ENCODE measurements at regions not wholly inside any gene's neighbourhood (a gene's known extent, or its start where the extent isn't known, plus 50 kb on each side); places are given as distances from the start of the nearest gene placed in this dataset.

DNA sequence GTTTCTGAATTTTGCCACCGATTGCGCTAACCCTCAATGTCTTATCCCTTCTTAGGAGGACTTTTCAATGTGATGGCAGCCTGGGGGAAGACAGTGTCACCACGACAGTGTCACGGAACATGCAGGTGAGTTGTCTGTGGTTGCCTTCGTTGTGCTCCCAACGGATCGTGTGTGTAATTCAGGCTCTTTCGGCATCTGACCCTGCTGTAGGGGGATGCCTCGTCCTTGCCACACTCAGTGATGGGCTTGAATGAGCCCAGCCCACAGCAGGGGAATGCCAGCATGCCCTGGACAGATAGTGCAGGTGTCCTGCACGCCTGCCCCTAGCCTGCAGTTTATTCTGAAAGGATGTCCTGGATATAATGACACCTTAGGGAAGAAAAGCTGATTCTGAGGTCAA, 123.8 kb upstream of the RTL1 start:
- ATAC-seq (no peak), DNase-seq (ENCODE audit: low spot score) (no peak), FAIRE-seq (no peak)
- BruUV-seq (replicated peaks) = no TSS peak
- ChIA-PET CTCF (ENCODE audit: low intra/inter-chr PET ratio, low total read pairs) (no interaction called here), POLR2A (no interaction called here)
- WGBS (ENCODE audit: low lambda C conversion rate) = 54% methylated on average over 8 of the region's 10 CpGs
- Histone ChIP-seq H3K4me2 (ENCODE audit: low read depth, low read length) (no peak overlapping the region), H3K27ac (ENCODE audit: extremely low read length, insufficient read depth, low read length) (no peak overlapping the region), H3K4me1 (ENCODE audit: insufficient read depth, low read length) (no peaks in the 10 kb centered on the region), H3K9ac (ENCODE audit: insufficient read depth, low read depth, low read length) (no peak overlapping the region), H3K79me2 (ENCODE audit: insufficient read depth, low read length) (no peaks in the 10 kb centered on the region), H3K4me3 (replicated peaks in 1 of 3; ENCODE audit: insufficient read depth in 1 of 3, low read depth in 2 of 3, low read length in 3 of 3) (no peak overlapping the region), H3K27me3 (ENCODE audit: control insufficient read depth in 1 of 2, insufficient read depth in 2 of 2, low read length in 2 of 2) (peaks cover 13 to 98% of the 10 kb centered on the region in 2 experiments), H3K9me3 (ENCODE audit: low read length) (no peaks in the 10 kb centered on the region), H4K20me1 (ENCODE audit: insufficient read depth, low read length) (peaks cover 5% of the 10 kb centered on the region; the same call in 1 of the 2 replicates), H2AFZ (ENCODE audit: low read length) (no peak overlapping the region), H3K36me3 (replicated peaks in 1 of 2; ENCODE audit: control insufficient read depth in 1 of 2, insufficient read depth in 2 of 2, low read length in 2 of 2) (no peaks in the 10 kb centered on the region)
- in situ Hi-C loops (cut with HindIII; ENCODE audit: extremely low pct_ligation_motif_present, low pct_unique_long_range_greater_than_20kb) = no loop called here
- intact Hi-C loops (cut with micrococcal nuclease; ENCODE audit: unreplicated experiment) = no loop called here
- no peak for TF ChIP-seq ZNF841 (CRISPR knock-in tag; IDR thresholded peaks at IDR 0.05; ENCODE audit: borderline replicate concordance)
- TF ChIP-seq KDM3A (CRISPR knock-in tag; IDR thresholded peaks at IDR 0.05; ENCODE audit: low read depth) = no peak
- TF ChIP-seq ZMYM4 (CRISPR knock-in tag; IDR thresholded peaks at IDR 0.05) = no peak
- TF ChIP-seq, protein P1, sequence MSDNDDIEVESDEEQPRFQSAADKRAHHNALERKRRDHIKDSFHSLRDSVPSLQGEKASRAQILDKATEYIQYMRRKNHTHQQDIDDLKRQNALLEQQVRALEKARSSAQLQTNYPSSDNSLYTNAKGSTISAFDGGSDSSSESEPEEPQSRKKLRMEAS (IDR thresholded peaks at IDR 0.05) = no peak
- TF ChIP-seq, protein P2, sequence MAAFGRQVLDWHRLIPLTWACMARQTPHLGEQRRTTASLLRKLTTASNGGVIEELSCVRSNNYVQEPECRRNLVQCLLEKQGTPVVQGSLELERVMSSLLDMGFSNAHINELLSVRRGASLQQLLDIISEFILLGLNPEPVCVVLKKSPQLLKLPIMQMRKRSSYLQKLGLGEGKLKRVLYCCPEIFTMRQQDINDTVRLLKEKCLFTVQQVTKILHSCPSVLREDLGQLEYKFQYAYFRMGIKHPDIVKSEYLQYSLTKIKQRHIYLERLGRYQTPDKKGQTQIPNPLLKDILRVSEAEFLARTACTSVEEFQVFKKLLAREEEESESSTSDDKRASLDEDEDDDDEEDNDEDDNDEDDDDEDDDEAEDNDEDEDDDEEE (CRISPR knock-in tag; IDR thresholded peaks at IDR 0.05) = no peak
- TF ChIP-seq, protein P3, sequence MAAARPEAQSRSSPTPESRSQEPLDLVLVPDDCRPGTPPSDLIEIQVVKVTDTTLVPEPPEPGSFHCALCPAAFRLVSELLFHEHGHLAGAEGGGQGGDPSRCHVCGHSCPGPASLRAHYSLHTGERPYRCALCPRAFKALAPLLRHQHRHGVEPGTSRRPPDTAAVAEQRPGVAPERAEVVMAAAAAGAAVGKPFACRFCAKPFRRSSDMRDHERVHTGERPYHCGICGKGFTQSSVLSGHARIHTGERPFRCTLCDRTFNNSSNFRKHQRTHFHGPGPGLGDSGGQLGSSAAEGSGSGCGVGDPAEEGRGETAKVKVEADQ (CRISPR knock-in tag; IDR thresholded peaks at IDR 0.05; ENCODE audit: borderline replicate concordance) = no peak
- TF ChIP-seq ZNF564 (CRISPR knock-in tag; IDR thresholded peaks at IDR 0.05) = no peak
- TF ChIP-seq, protein P4, sequence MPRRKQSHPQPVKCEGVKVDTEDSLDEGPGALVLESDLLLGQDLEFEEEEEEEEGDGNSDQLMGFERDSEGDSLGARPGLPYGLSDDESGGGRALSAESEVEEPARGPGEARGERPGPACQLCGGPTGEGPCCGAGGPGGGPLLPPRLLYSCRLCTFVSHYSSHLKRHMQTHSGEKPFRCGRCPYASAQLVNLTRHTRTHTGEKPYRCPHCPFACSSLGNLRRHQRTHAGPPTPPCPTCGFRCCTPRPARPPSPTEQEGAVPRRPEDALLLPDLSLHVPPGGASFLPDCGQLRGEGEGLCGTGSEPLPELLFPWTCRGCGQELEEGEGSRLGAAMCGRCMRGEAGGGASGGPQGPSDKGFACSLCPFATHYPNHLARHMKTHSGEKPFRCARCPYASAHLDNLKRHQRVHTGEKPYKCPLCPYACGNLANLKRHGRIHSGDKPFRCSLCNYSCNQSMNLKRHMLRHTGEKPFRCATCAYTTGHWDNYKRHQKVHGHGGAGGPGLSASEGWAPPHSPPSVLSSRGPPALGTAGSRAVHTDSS (CRISPR knock-in tag; conservative IDR thresholded peaks at IDR 0.05) = no peak
